Activated naive CD4-positive, alpha-beta T cell treated with anti-CD3 and anti-CD28 coated beads, Interleukin-2, amount 50 U/mL, for 72 hours (primary cell): ENCODE measurements at regions not wholly inside any gene's neighbourhood (a gene's known extent, or its start where the extent isn't known, plus 50 kb on each side); places are given as distances from the start of the nearest gene placed in this dataset.
"Not testable (repeated sequence)": the region's sequence is repeated elsewhere in the genome, so short reads cannot be mapped to it uniquely, and the experiment has no call there.

Source experiments
- ATAC-seq, 2 donors: fragments of 150-1000 bp; cut with Tn5 transposase; 2 replicates each; pipeline ENCODE4 v1.10.0; 2021; ENCODE audit warnings: mild to moderate bottlenecking in 2 of 2, moderate library complexity in 2 of 2
- DNase-seq, 2 donors: peaks; one replicate each; pipeline ENCODE4 v3.0.0; 2021 to 2022; ENCODE audit warnings: low spot score in 2 of 2
- H3K27ac Mint-ChIP-seq, 2 donors: one replicate each; pipeline ENCODE4 v1.8.0; 2022; ENCODE audit warnings: mild to moderate bottlenecking in 2 of 2, mixed read lengths in 2 of 2
- H3K36me3 Mint-ChIP-seq, 2 donors: one replicate each; pipeline ENCODE4 v1.8.0; 2022; ENCODE audit warnings: mixed read lengths in 2 of 2
- H3K9me3 Mint-ChIP-seq, 2 donors: one replicate each; pipeline ENCODE4 v1.8.0; 2022; ENCODE audit warnings: mixed read lengths in 2 of 2

DNA sequence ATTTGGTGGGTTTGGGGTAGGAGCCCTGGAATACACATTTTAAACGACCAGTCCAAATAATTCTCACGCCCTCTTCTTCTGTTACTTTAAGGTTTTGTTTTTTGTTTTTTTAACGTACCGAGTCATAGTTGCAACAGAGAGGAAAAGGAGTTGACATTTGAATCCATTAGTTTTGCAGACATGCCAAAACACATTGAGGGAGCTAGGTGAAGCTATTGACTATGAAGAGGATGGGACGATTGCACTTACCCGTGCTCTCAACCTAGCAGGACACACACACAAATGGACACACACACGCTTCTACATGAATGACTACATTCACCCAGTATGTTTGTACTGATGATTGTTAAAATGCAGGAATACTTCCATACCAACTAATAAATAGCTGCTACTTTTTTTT, 54.3 kb upstream of the CIT start:
- DNase-seq, result no peak

GRCh38 chr12:119932921-119933320, 55.8 kb upstream of the CIT start:
- Mint-ChIP-seq H3K36me3 (no peaks in the 10 kb centered on the region), H3K9me3 (no peaks in the 10 kb centered on the region), H3K27ac (no peak overlapping the region)
- no peak for ATAC-seq
- DNase-seq, result no peak

More for the DNA sequence above, 54.3 kb upstream of the CIT start:
- no peaks in the 10 kb centered on the region for H3K9me3 Mint-ChIP-seq
- no peak overlapping the region for H3K27ac Mint-ChIP-seq
- H3K36me3 Mint-ChIP-seq, result no peaks in the 10 kb centered on the region
- ATAC-seq, result no peak

DNA sequence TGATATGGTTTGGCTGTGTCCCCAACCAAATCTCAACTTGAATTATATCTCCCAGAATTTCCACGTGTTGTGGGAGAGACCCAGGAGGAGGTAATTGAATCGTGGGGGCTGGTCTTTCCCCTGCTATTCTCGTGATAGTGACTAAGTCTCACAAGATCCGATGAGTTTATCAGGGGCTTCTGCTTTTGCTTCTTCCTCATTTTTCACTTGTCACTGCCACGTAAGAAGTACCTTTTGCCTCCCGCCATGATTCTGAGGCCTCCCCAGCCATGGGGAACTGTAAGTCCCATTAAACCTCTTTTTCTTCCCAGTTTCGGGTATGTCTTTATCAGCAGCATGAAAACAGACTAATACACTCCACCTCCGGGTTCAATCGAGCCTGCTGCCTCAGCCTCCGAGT, 54.3 kb upstream of the BICDL1 start:
- not testable (repeated sequence) for H3K27ac Mint-ChIP-seq, H3K36me3 Mint-ChIP-seq, H3K9me3 Mint-ChIP-seq

DNA sequence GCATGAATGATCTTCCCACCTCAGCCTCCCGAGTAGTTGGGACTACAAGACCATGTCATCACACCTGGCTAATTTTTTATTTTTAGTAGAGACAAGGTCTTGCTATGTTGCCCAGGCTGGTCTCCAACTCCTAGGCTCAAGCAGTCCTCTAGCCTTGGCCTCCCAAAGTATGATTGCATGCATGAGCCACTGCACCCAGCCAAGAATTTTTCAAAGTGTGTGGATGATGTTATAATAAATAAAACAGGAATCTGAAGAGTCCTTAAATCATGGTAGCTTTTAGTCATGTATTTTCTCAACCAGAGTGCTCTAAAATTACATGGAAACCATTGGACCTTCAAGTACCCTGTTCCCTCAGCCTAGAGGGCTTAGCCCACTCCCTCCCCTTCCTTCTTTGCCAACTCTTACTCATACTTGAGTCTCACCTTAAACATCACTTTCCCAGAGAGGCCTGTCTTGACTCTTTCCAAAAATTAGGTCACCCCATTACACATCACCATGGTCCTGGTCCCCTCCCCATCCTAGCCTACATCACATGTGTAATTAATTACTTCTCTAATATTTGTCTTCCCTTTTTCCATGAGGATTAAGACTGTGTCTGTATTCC, 52.2 kb upstream of the BICDL1 start:
- no peaks in the 10 kb centered on the region for H3K36me3 Mint-ChIP-seq
- no peak overlapping the region for H3K27ac Mint-ChIP-seq
- DNase-seq (no peak), ATAC-seq (no peak)
- no peaks in the 10 kb centered on the region for H3K9me3 Mint-ChIP-seq

More for the DNA sequence above, 54.3 kb upstream of the BICDL1 start:
- not testable (repeated sequence) for ATAC-seq, DNase-seq

DNA sequence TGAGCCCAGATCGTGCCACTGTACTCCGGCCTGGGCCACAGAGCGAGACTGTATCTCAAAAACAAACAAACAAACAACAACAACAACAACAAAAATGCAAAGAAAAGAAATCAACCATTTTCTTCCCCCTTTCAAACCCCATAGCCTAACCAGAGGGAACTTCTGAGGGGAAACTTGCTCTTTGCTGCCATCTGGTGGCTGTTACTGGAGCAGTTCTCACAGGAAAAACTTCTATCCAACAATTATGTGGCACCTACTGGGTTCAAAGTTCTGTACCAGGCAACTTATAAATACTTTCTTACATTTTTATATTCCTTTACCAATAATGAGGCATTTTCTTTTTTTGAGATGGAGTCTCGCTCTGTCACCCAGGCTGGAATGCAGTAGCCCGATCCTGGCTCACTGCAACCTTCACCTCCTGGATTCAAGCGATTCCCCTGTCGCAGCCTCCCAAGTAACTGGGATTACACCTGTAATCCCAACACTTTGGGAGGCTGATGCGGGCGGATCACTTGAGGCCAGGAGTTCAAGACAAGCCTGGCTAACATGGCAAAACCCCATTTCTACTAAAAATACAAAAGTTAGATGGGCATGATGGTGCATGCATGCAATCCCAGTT, 50.9 kb upstream of the BICDL1 start:
- ATAC-seq, result peak; percentile 65 to 78
- H3K27ac Mint-ChIP-seq, result no peak overlapping the region
- no peaks in the 10 kb centered on the region for H3K9me3 Mint-ChIP-seq
- DNase-seq, result peak in 1 of 2 donors; percentile 70
- no peaks in the 10 kb centered on the region for H3K36me3 Mint-ChIP-seq
